NCI-H2107 (cell line): ENCODE measurements at regions not wholly inside any gene's neighbourhood (a gene's known extent, or its start where the extent isn't known, plus 50 kb on each side); places are given as distances from the start of the nearest gene placed in this dataset.

Experiments
- DNase-seq: peaks from one replicate; lab custom pipeline; 2025; lab: John Stamatoyannopoulos, UW

GRCh38 chr2:177021706-177022343, 190.8 kb upstream of the HNRNPA3 start:
- DNase-seq = no peak

- no peak for DNase-seq
These were observed 187.8 kb upstream of the HNRNPA3 start for GRCh38 chr2:177024765-177025164.

- DNase-seq = no peak
These were observed 186.3 kb upstream of the HNRNPA3 start for GRCh38 chr2:177026253-177026652.

GRCh38 chr2:177026956-177027355, 185.6 kb upstream of the HNRNPA3 start:
- DNase-seq = no peak

GRCh38 chr2:177028296-177028695, 184.3 kb upstream of the HNRNPA3 start:
- no peak for DNase-seq

GRCh38 chr2:177029075-177029474, 183.5 kb upstream of the HNRNPA3 start:
- DNase-seq = no peak

GRCh38 chr2:177029501-177029900, 183.1 kb upstream of the HNRNPA3 start:
- no peak for DNase-seq

GRCh38 chr2:177029901-177030300, 182.7 kb upstream of the HNRNPA3 start:
- no peak for DNase-seq

- no peak for DNase-seq
These were observed 182.0 kb upstream of the HNRNPA3 start for GRCh38 chr2:177030451-177031105.

- DNase-seq = peak; percentile 23
These were observed 181.0 kb upstream of the HNRNPA3 start for GRCh38 chr2:177031438-177032180.

GRCh38 chr2:177036747-177037146, 175.8 kb upstream of the HNRNPA3 start:
- DNase-seq = no peak

- DNase-seq = no peak
These were observed 175.0 kb upstream of the HNRNPA3 start for GRCh38 chr2:177037569-177037968.

GRCh38 chr2:177038787-177039484, 173.7 kb upstream of the HNRNPA3 start:
- no peak for DNase-seq

- DNase-seq = no peak
These were observed 170.3 kb upstream of the HNRNPA3 start for GRCh38 chr2:177042311-177042710.

- DNase-seq = no peak
These were observed 167.9 kb upstream of the HNRNPA3 start for GRCh38 chr2:177044671-177045070.

GRCh38 chr2:177048981-177049380, 163.6 kb upstream of the HNRNPA3 start:
- DNase-seq = no peak

- no peak for DNase-seq
These were observed 161.3 kb upstream of the HNRNPA3 start for GRCh38 chr2:177051278-177051677.

GRCh38 chr2:177052471-177052870, 160.1 kb upstream of the HNRNPA3 start:
- DNase-seq = no peak

GRCh38 chr2:177053038-177053437, 159.6 kb upstream of the HNRNPA3 start:
- DNase-seq = no peak

- DNase-seq = no peak
These were observed 158.9 kb upstream of the HNRNPA3 start for GRCh38 chr2:177053716-177054115.

- no peak for DNase-seq
These were observed 156.1 kb upstream of the HNRNPA3 start for GRCh38 chr2:177056481-177056929.

- no peak for DNase-seq
These were observed 153.8 kb upstream of the HNRNPA3 start for GRCh38 chr2:177058747-177059146.
